CD4-positive, alpha-beta memory T cell (primary cell): ENCODE measurements at regions not wholly inside any gene's neighbourhood (a gene's known extent, or its start where the extent isn't known, plus 50 kb on each side); places are given as distances from the start of the nearest gene placed in this dataset.
A peak's percentile ranks its signal among the peaks of the same experiment; 100 is the strongest.

Source experiments
- CTCF ChIA-PET: fragments of 350-600 bp; sonication (Branson Sonifier 250); formaldehyde crosslinking; loops from one replicate; lab custom pipeline; 2021; ENCODE audit warnings: inconsistent platforms; ENCODE audit not compliant: partially characterized antibody; lab: Charles Lee
- POLR2A ChIA-PET: fragments of 350-600 bp; sonication (Branson Sonifier 250); formaldehyde crosslinking; loops from one replicate; lab custom pipeline; 2021; ENCODE audit not compliant: partially characterized antibody; lab: Charles Lee
- DNase-seq, 5 donors: peaks; one replicate each; pipeline versions ENCODE4 v3.0.0 to v3.0.0-alpha.2; 2020 to 2022; ENCODE audit warnings: mixed read lengths in 1 of 5
- H3K27ac ChIP-seq: one replicate; pipeline ENCODE4 v1.7.0; 2013; ENCODE audit warnings: low read depth, low read length
- H3K27me3 ChIP-seq: 2 replicates; pipeline ENCODE4 v1.7.0; 2013; ENCODE audit warnings: mild to moderate bottlenecking, low read length, moderate library complexity; ENCODE audit not compliant: insufficient read depth
- H3K36me3 ChIP-seq: 2 replicates; pipeline ENCODE4 v1.7.0; 2013; ENCODE audit warnings: mild to moderate bottlenecking, low read length, moderate library complexity; ENCODE audit not compliant: insufficient read depth
- H3K4me1 ChIP-seq: 2 replicates; pipeline ENCODE4 v1.7.0; 2013; ENCODE audit warnings: mild to moderate bottlenecking, low read length, moderate library complexity; ENCODE audit not compliant: insufficient read depth
- H3K4me3 ChIP-seq, 2 donors: one replicate each; pipeline ENCODE4 v1.7.0; 2013; ENCODE audit warnings: low read length in 2 of 2, mild to moderate bottlenecking in 1 of 2
- H3K9me3 ChIP-seq, 2 donors: one replicate each; pipeline ENCODE4 v1.7.0; 2013; ENCODE audit warnings: low read length in 2 of 2, control low read depth in 1 of 2; ENCODE audit not compliant: control insufficient read depth in 1 of 2
- H3K27ac Mint-ChIP-seq, 7 donors: one replicate each; pipeline ENCODE4 v1.8.0; 2020 to 2021; ENCODE audit warnings: mixed read lengths in 7 of 7, mild to moderate bottlenecking in 6 of 7, inconsistent platforms in 3 of 7, moderate library complexity in 3 of 7
- H3K27me3 Mint-ChIP-seq, 2 donors: one replicate each; pipeline ENCODE4 v1.8.0; 2020 to 2021; ENCODE audit warnings: mixed read lengths in 2 of 2
- H3K36me3 Mint-ChIP-seq, 2 donors: one replicate each; pipeline ENCODE4 v1.8.0; 2020 to 2021; ENCODE audit warnings: mixed read lengths in 2 of 2, inconsistent platforms in 1 of 2, mild to moderate bottlenecking in 1 of 2
- H3K4me1 Mint-ChIP-seq, 4 donors: one replicate each; pipeline ENCODE4 v1.8.0; 2020 to 2021; ENCODE audit warnings: mixed read lengths in 4 of 4, mild to moderate bottlenecking in 1 of 4
- H3K4me3 Mint-ChIP-seq, 8 donors: one replicate each; pipeline ENCODE4 v1.8.0; 2020 to 2021; ENCODE audit warnings: mixed read lengths in 8 of 8, mild to moderate bottlenecking in 7 of 8, moderate library complexity in 6 of 8, inconsistent platforms in 3 of 8
- H3K9me3 Mint-ChIP-seq, 8 donors: one replicate each; pipeline ENCODE4 v1.8.0; 2020 to 2021; ENCODE audit warnings: mixed read lengths in 8 of 8, mild to moderate bottlenecking in 5 of 8, inconsistent platforms in 3 of 8, moderate library complexity in 1 of 8
- intact Hi-C: fragments of 100-400 bp; cut with micrococcal nuclease; formaldehyde crosslinking; loops from one replicate; pipeline ENCODE4 v1.15.1; 2023

DNA sequence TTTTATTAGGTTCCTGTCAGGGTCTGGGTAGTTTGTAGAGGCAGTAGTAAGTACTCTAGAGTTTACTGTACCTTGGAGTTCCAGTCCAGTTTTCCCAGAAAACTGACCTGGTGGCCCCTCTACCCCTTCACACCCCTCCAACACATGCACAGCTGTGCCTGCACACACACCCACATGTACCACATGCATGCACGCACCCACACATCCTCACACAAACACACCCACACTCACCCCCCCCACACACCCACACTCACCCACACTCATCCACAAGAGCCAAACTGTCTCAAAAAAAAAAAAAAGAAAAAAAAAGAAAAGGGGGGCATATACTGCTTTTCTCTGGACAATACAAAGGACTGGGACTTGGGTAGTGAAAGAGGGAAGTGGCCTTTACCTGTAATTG lies 570.5 kb downstream of the QKI start:
- H3K27me3 Mint-ChIP-seq, result peaks cover 4 to 13% of the 10 kb centered on the region in 2 donors
- H3K4me3 Mint-ChIP-seq, result no peak overlapping the region
- H3K27ac ChIP-seq, result no peak overlapping the region

GRCh38 chr6:163984124-163984936 lies 569.8 kb downstream of the QKI start:
- ChIA-PET CTCF (no interaction called here), POLR2A (no interaction called here)
- H3K36me3 ChIP-seq, result no peaks in the 10 kb centered on the region
- Mint-ChIP-seq H3K36me3 (no peaks in the 10 kb centered on the region), H3K27ac (no peak overlapping the region), H3K4me1 (peaks cover 4 to 12% (median 6%) of the 10 kb centered on the region in 4 donors), H3K27me3 (peaks cover 4 to 12% of the 10 kb centered on the region in 2 donors), H3K9me3 (peaks cover 0 to 2% (median 0%) of the 10 kb centered on the region in 8 donors), H3K4me3 (peak overlapping the region in 4 of 8 donors; percentile 32 to 49 (median 40))
- H3K27ac ChIP-seq, result no peak overlapping the region
- no peaks in the 10 kb centered on the region for H3K27me3 ChIP-seq
- intact Hi-C loops, result no loop called here
- H3K4me3 ChIP-seq, result no peak overlapping the region
- DNase-seq, result no peak
- peaks cover 3% of the 10 kb centered on the region for H3K4me1 ChIP-seq
- no peaks in the 10 kb centered on the region for H3K9me3 ChIP-seq

More for the DNA sequence above, 570.5 kb downstream of the QKI start:
- peaks cover 3% of the 10 kb centered on the region for H3K4me1 ChIP-seq
- no peak for DNase-seq
- POLR2A ChIA-PET, result no interaction called here
- no peak overlapping the region for H3K4me3 ChIP-seq
- CTCF ChIA-PET, result no interaction called here
- H3K27me3 ChIP-seq, result no peaks in the 10 kb centered on the region
- no peaks in the 10 kb centered on the region for H3K9me3 ChIP-seq
- no peak overlapping the region for H3K27ac Mint-ChIP-seq
- intact Hi-C loops, result no loop called here
- peaks cover 0 to 2% (median 0%) of the 10 kb centered on the region in 8 donors for H3K9me3 Mint-ChIP-seq
- H3K4me1 Mint-ChIP-seq, result peaks cover 4 to 12% (median 6%) of the 10 kb centered on the region in 4 donors
- H3K36me3 ChIP-seq, result no peaks in the 10 kb centered on the region
- no peaks in the 10 kb centered on the region for H3K36me3 Mint-ChIP-seq

- Mint-ChIP-seq H3K27ac (no peak overlapping the region), H3K27me3 (peaks cover 3 to 12% of the 10 kb centered on the region in 2 donors), H3K9me3 (peaks cover 0 to 5% (median 2%) of the 10 kb centered on the region in 8 donors), H3K4me3 (no peak overlapping the region), H3K36me3 (no peaks in the 10 kb centered on the region), H3K4me1 (peaks cover 4 to 12% (median 6%) of the 10 kb centered on the region in 4 donors)
- H3K36me3 ChIP-seq, result no peaks in the 10 kb centered on the region
- intact Hi-C loops, result no loop called here
- H3K27ac ChIP-seq, result no peak overlapping the region
- peaks cover 3% of the 10 kb centered on the region for H3K4me1 ChIP-seq
- no peaks in the 10 kb centered on the region for H3K27me3 ChIP-seq
- H3K4me3 ChIP-seq, result no peak overlapping the region
- POLR2A ChIA-PET, result no interaction called here
- no peaks in the 10 kb centered on the region for H3K9me3 ChIP-seq
- DNase-seq, result no peak
- CTCF ChIA-PET, result no interaction called here
Measured at GRCh38 chr6:163983679-163984078, 569.2 kb downstream of the QKI start.

DNA sequence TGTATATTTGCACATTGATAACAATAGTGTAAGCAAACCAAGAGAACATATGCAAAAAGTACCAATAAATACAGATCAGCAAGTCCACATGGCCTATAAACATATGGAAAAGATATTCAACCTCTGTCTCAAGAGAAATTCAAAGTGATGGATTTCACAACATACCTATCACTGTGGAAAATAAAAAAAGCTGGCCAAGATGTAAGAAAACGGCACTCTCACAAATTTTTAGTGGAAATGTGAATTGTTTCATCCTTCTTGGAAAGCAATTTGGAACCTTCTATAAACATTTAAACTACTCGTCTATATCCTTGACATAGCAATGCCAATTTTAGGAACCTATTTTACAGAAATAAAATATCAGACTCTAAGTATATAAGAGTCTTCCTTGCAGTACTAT lies 559.8 kb downstream of the QKI start:
- Histone ChIP-seq H3K27ac (no peak overlapping the region), H3K4me3 (no peak overlapping the region), H3K9me3 (no peaks in the 10 kb centered on the region), H3K27me3 (no peaks in the 10 kb centered on the region), H3K4me1 (no peaks in the 10 kb centered on the region), H3K36me3 (no peaks in the 10 kb centered on the region)
- POLR2A ChIA-PET, result no interaction called here
- Mint-ChIP-seq H3K4me3 (no peak overlapping the region), H3K36me3 (no peaks in the 10 kb centered on the region), H3K27ac (no peak overlapping the region), H3K27me3 (peaks cover 1 to 5% of the 10 kb centered on the region in 2 donors), H3K9me3 (peaks cover 0 to 9% (median 2%) of the 10 kb centered on the region in 8 donors), H3K4me1 (no peaks in the 10 kb centered on the region)
- CTCF ChIA-PET, result no interaction called here
- intact Hi-C loops, result no loop called here
- DNase-seq, result no peak

DNA sequence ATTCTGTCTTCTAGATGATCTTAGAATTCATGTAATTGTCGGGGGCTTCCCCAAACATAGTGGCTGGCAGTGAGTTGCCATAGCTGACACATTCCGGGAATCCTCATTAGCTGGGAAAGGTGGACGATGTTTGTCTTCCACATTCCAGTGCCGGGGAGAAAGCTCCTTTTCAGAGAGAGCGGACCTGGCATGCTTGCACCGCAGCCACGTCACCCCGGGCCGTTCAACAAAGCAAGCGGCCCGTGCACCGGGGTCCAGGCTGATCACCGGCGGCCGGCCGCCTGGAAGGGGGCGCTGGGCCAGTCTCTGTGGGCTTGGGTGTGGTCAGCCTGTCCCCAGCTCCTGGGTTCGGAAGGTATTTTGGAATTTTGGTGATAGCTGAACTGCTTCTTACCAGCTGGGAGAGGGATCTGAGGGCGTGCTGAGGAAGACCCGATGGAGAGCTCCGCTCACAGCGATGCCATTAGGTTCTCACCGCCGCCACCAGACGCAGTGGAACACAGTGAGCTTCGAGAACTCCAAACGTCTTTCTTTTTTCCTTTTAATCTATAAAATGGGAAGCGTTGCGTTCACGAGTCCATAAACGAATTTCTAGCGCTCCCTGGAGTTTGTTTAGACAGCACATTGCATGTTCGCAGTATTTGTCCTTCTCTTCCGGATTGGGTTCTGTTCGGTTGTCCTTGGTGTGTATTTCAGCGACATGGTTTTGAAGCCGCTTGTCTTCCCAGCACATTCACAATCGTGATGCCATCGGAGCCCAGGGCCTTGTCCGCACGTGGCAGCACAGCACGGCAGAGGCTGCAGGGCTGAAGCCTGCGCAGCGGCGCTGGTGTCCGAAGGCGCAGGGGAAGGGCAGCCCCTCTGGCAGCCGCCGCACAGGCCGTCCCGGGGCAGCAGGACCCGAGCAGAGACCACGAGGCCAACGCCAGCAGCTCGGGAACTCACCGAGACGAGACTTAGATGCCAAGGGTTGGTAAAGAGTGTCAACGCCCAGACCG lies 557.6 kb downstream of the QKI start:
- H3K4me1 ChIP-seq, result no peaks in the 10 kb centered on the region
- ChIA-PET CTCF (no interaction called here), POLR2A (no interaction called here)
- no peak for DNase-seq
- no peak overlapping the region for H3K27ac Mint-ChIP-seq
- H3K4me3 Mint-ChIP-seq, result no peak overlapping the region
- H3K36me3 ChIP-seq, result no peaks in the 10 kb centered on the region
- no peaks in the 10 kb centered on the region for H3K9me3 ChIP-seq
- H3K4me3 ChIP-seq, result no peak overlapping the region
- no peaks in the 10 kb centered on the region for H3K4me1 Mint-ChIP-seq
- no peaks in the 10 kb centered on the region for H3K36me3 Mint-ChIP-seq
- peaks cover 0 to 4% of the 10 kb centered on the region in 2 donors for H3K27me3 Mint-ChIP-seq
- H3K27ac ChIP-seq, result no peak overlapping the region
- H3K9me3 Mint-ChIP-seq, result peaks cover 0 to 2% (median 0%) of the 10 kb centered on the region in 8 donors
- intact Hi-C loops, result no loop called here
- no peaks in the 10 kb centered on the region for H3K27me3 ChIP-seq

GRCh38 chr6:163970846-163971564 lies 556.5 kb downstream of the QKI start:
- H3K27ac Mint-ChIP-seq, result no peak overlapping the region
- intact Hi-C loops, result no loop called here
- H3K9me3 Mint-ChIP-seq, result peaks cover 0 to 2% (median 0%) of the 10 kb centered on the region in 8 donors
- Histone ChIP-seq H3K27ac (no peak overlapping the region), H3K4me3 (no peak overlapping the region), H3K4me1 (no peaks in the 10 kb centered on the region), H3K9me3 (no peaks in the 10 kb centered on the region), H3K27me3 (no peaks in the 10 kb centered on the region), H3K36me3 (no peaks in the 10 kb centered on the region)
- H3K36me3 Mint-ChIP-seq, result no peaks in the 10 kb centered on the region
- H3K4me1 Mint-ChIP-seq, result no peaks in the 10 kb centered on the region
- H3K27me3 Mint-ChIP-seq, result peaks cover 0 to 4% of the 10 kb centered on the region in 2 donors
- no peak overlapping the region for H3K4me3 Mint-ChIP-seq
- DNase-seq, result no peak
- CTCF ChIA-PET, result interaction anchor here (0.7 kb wide), 1 partner anchor 28 kb away, joined by 3 read pairs; no protein-coding TSS in a partner anchor
- POLR2A ChIA-PET, result no interaction called here
